NCI-H2107 treated with DMSO at 0.1 percent for 48 hours (cell line): ENCODE measurements at regions not wholly inside any gene's neighbourhood (a gene's known extent, or its start where the extent isn't known, plus 50 kb on each side); places are given as distances from the start of the nearest gene placed in this dataset.
"Not testable (repeated sequence)": the region's sequence is repeated elsewhere in the genome, so short reads cannot be mapped to it uniquely, and the experiment has no call there.

Experiments
- DNase-seq: peaks from one replicate; lab custom pipeline; 2025; ENCODE audit not compliant: unreplicated experiment; lab: John Stamatoyannopoulos, UW

GRCh38 chr3:72028726-72029125 lies 243.8 kb upstream of the PROK2 start:
- not testable (repeated sequence) for DNase-seq

GRCh38 chr3:72028307-72028706 lies 243.4 kb upstream of the PROK2 start:
- not testable (repeated sequence) for DNase-seq

DNA sequence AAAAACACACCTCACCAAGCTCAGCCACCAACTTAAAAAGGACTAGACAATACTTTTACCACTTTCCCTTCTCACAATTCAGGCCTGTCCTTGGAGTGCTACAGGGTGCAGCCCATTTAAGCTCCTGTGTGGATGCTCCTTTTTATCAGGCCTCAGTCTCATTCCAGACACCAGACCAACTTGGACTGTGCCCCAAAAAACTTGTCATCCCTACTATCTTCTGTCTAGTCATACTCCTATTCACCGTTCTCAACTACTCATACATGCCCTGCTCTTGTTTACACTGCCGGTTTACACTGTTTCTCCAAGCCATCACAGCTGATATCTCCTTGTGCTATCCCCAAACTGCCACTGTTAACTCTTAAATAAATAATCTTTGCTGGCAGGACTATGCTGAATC lies 242.8 kb upstream of the PROK2 start:
- not testable (repeated sequence) for DNase-seq

GRCh38 chr3:72022027-72022426 lies 237.1 kb upstream of the PROK2 start:
- DNase-seq = no peak

GRCh38 chr3:72021531-72021930 lies 236.6 kb upstream of the PROK2 start:
- DNase-seq = no peak

GRCh38 chr3:72018343-72018984 lies 233.5 kb upstream of the PROK2 start:
- no peak for DNase-seq

DNA sequence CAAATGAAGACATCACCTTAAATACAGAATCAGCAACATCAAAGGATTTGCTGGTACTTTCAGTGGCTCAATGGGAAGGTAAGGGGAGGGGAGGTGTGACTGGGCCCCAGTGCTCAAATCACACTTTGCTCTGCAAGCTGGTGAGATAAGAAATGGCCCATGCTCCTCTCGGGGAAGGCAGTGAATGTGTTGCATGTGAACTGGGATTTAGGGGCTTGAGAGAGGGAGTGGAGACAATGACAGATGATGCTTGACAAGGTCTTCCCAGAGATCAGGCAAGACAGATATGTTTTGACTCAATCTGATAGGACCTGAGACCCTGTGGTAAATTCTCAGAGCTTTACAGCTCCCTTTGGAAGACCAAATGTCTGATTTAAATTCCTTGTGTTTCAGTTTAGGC lies 233.0 kb upstream of the PROK2 start:
- DNase-seq = no peak

GRCh38 chr3:72017311-72017710 lies 232.4 kb upstream of the PROK2 start:
- no peak for DNase-seq

- DNase-seq = no peak
Measured at GRCh38 chr3:72015463-72015862, 230.5 kb upstream of the PROK2 start.

- no peak for DNase-seq
Measured at GRCh38 chr3:72013084-72013483, 228.1 kb upstream of the PROK2 start.

DNA sequence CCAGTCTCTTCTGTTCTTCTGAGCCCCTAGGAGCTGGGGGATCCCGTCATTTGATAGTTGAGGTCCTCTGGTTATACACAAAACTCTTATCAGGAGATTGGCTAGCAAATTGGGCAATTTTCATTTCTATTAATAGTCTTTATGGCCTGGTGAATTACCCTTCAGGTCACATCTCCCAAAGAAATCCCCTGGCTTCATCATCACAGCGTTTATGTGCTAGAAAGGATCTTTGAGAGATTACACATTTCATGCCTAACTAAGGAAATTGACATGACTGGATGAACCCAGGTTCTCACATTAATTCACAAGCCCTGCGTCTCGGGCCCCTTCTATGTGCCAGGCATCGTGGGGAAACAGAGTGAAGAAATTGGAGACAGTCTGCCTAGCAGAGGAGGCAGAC lies 227.4 kb upstream of the PROK2 start:
- no peak for DNase-seq

- no peak for DNase-seq
Measured at GRCh38 chr3:72011485-72011884, 226.5 kb upstream of the PROK2 start.

DNA sequence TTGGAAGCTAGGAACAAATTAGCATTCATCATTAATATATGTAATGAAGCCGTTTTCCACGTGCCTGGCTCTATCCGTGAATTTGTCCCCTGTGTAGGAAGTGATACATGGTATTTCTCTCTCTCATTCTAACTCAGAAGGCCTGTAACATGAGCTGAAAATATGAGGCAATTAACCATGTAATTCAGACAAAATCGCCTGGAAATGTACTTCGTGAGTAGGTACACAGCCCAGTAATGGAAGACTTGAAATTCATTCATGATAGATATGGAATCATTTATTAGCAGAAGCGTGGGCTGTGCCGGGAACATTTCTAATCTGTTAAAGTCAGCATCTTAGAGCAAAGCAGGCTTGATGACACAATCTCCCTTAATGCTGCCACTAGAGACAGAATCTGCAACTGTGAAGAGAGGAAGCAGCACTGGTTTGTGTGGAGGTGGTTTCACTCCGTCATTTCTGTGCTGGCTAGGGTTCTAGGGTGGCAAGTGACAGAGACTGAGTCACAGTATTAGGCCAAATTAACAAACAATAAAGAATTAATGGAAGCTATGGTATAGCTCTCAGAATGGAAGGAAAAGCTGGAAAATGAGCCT lies 225.0 kb upstream of the PROK2 start:
- no peak for DNase-seq

DNA sequence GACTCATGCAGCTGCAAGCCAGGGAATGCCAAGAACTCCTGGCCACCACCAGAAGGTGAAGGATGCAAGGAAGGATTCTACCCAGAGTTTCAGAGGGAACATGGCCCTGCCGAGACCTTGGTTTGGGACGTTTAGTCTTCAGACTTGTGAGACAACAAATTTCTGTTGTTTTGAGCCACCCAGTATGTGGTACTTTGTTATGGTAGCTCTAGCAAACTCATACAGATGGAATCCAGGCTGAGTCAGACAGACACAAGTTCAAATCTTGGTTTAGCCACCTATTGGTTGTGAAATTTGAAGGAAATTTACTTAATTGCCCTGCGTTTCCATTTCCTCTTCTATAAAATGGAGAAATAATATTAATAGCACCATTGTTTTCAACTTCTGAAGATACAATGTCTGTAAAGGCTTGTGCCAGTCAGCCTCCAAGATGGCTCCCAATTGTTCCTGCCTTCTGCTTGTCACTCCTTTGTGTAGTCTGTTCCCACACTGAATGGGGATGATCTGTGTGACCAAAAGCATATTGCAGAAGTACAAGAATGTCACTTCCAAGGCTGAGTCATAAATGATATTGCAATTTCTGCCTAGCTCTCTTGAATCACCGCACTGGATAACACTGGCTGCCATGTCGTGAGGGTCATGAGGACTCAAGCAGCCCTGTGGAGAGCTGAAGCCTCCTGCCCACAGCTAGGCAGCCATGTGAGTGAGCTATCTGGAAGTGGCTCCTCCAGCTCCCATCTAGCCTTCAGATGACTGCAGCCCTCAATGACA lies 223.5 kb upstream of the PROK2 start:
- no peak for DNase-seq

- DNase-seq = no peak
Measured at GRCh38 chr3:72006631-72007556, 221.9 kb upstream of the PROK2 start.

DNA sequence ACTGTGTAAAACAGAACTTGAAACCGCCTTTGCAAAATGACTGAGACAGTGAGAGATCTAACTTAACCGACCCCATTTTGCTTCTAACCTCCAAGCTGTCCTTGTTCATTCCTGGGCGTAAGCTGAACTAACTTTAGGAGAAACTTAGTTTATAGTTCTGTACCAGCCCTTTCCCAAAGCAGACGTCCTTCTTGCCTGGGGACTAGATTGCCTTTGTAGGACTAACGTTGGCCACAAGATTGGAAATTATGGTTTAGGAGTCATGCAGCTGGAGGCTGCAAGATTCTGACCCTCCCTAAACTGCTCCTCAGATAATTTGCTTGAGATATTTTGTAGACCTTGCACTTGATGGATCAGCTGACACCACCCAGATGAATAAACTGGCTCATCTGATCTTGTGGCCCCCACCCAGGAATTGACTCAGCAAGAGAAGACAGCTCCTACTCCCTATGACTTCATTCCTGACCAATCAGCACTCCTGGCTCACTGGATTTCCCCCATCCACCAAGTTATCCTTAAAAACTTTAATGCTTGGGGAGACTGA lies 219.9 kb upstream of the PROK2 start:
- DNase-seq = no peak

DNA sequence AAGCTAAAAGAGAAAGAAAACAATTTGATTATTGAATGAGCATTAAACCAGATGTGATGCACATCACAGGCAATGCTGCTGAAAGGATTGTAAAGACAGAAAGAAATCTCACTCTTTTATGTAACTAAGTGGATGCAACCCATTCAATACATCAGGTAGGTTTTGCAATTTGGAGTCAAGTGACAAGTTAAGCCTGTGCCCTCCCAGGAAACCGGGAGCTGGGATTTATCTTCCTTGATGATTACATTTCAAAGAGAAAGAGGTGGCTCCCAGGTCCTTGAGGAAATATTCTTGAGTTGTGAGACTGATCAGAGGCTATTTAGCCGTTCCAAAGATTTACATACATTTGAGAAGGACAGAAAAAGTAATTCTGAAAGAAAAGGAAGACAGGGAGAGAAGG lies 219.0 kb upstream of the PROK2 start:
- DNase-seq = no peak

DNA sequence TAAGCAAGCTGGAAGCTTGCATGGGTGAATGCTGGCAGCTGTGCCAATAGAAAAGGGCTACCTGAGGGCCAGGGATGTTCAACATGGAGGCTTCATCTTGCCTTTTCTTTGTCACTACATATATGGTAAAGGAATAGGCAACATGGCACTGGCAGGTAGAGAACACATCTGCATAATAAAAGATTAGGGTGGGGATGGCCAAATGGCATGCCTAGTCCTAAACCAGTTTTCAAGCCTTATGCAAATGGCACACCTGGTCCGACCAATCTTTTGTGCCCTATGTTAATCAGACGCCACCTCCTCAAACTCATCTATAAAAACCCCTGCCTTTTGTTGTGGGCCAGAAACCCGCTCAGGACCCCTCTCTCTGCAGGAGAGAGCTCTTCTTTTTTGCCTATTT lies 216.8 kb upstream of the PROK2 start:
- no peak for DNase-seq

DNA sequence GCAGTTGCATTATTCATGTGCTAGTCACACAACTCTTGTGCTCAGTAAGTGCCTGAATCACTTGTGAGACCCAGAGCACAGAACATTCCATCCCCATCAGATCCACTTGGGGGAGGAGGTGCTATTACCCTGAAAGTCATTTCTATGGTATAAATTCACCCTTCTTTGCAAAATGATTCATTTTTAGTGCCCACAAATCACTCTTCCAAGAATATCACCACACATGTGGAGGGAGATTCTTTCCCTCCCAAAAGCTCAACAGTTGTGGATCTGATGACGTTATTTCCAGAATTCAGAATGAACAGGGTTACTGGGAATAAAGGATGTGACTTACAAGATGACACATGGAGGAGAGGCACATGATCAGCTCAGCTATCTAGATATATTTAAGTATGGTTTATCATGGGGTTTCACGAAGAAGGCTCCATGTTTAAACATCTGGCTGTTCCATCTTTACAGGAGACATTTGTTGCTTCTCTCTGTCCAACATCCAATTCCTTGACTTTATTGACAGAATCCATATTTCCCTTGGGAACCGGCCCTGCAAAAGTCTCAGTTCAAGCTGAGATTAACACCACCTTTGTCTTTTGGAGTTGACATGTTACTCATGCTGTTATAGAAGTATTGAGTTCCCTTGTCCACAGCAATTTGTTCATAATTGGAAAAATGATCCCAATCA lies 214.2 kb upstream of the PROK2 start:
- no peak for DNase-seq

- DNase-seq = no peak
Measured at GRCh38 chr3:71997066-71997653, 212.2 kb upstream of the PROK2 start.
